H9 (cell line): ENCODE measurements at regions not wholly inside any gene's neighbourhood (a gene's known extent, or its start where the extent isn't known, plus 50 kb on each side); places are given as distances from the start of the nearest gene placed in this dataset.

Source experiments
- DNase-seq: peaks from one replicate; pipeline ENCODE4 v3.0.0-alpha.2; 2017
- H2AFZ ChIP-seq: one replicate; pipeline ENCODE4 v1.6.1; 2013; ENCODE audit warnings: mild to moderate bottlenecking, low read length, control low read depth, moderate library complexity
- H2AK5ac ChIP-seq: 2 replicates; pipeline ENCODE4 v1.6.1; 2013; ENCODE audit warnings: low read length, control low read depth, mixed read lengths; ENCODE audit not compliant: insufficient read length
- H2BK120ac ChIP-seq: one replicate; pipeline ENCODE4 v1.6.1; 2013; ENCODE audit warnings: low read depth, mild to moderate bottlenecking, low read length, control low read depth, inconsistent platforms; ENCODE audit not compliant: poor library complexity, severe bottlenecking
- H2BK12ac ChIP-seq: 2 replicates; pipeline ENCODE4 v1.6.1; 2013; ENCODE audit warnings: low read length, control low read depth, mixed read lengths, low read depth; ENCODE audit not compliant: insufficient read length
- H2BK15ac ChIP-seq: 2 replicates; pipeline ENCODE4 v1.6.1; 2013; ENCODE audit warnings: low read depth, low read length, control low read depth
- H2BK20ac ChIP-seq: one replicate; pipeline ENCODE4 v1.6.1; 2013; ENCODE audit warnings: low read depth, mild to moderate bottlenecking, low read length, control low read depth, inconsistent platforms; ENCODE audit not compliant: poor library complexity, severe bottlenecking
- H2BK5ac ChIP-seq: 2 replicates; pipeline ENCODE4 v1.6.1; 2013; ENCODE audit warnings: low read length, control low read depth, mixed read lengths; ENCODE audit not compliant: insufficient read length
- H3K14ac ChIP-seq: 2 replicates; pipeline ENCODE4 v1.6.1; 2013; ENCODE audit warnings: low read length, control low read depth; ENCODE audit not compliant: insufficient read depth
- H3K18ac ChIP-seq: 2 replicates; pipeline ENCODE4 v1.6.1; 2013; ENCODE audit warnings: low read depth, mild to moderate bottlenecking, mixed read lengths, low read length, control low read depth; ENCODE audit not compliant: insufficient read length
- H3K23ac ChIP-seq: 2 replicates; pipeline ENCODE4 v1.6.1; 2013; ENCODE audit warnings: low read length, control low read depth, mixed read lengths, low read depth; ENCODE audit not compliant: insufficient read length
- H3K23me2 ChIP-seq: 2 replicates; pipeline ENCODE4 v1.6.1; 2013; ENCODE audit warnings: low read depth, mild to moderate bottlenecking, mixed read lengths, low read length, control low read depth; ENCODE audit not compliant: insufficient read length, poor library complexity, severe bottlenecking
- H3K27ac ChIP-seq: 2 replicates; pipeline ENCODE4 v1.5.1; 2013; ENCODE audit warnings: low read length, control low read depth, mixed read lengths, low read depth; ENCODE audit not compliant: insufficient read length
- H3K27me3 ChIP-seq: 2 replicates; pipeline ENCODE4 v1.6.1; 2013; ENCODE audit warnings: low read length, control low read depth, inconsistent platforms; ENCODE audit not compliant: insufficient read depth
- H3K4ac ChIP-seq: 2 replicates; pipeline ENCODE4 v1.6.1; 2013; ENCODE audit warnings: low read depth, mild to moderate bottlenecking, control low read depth, inconsistent platforms, low read length, moderate library complexity
- H3K4me1 ChIP-seq: 2 replicates; pipeline ENCODE4 v1.6.1; 2013; ENCODE audit warnings: low read length, control low read depth, inconsistent platforms; ENCODE audit not compliant: insufficient read depth
- H3K4me2 ChIP-seq: 2 replicates; pipeline ENCODE4 v1.6.1; 2013; ENCODE audit warnings: low read length, control low read depth, mixed read lengths; ENCODE audit not compliant: insufficient read length, insufficient read depth
- H3K56ac ChIP-seq: 2 replicates; pipeline ENCODE4 v1.6.1; 2013; ENCODE audit warnings: low read depth, mild to moderate bottlenecking, mixed read lengths, low read length, control low read depth; ENCODE audit not compliant: insufficient read length
- H3K79me1 ChIP-seq: 2 replicates; pipeline ENCODE4 v1.6.1; 2013; ENCODE audit warnings: low read depth, mild to moderate bottlenecking, moderate library complexity, low read length, control low read depth, inconsistent platforms; ENCODE audit not compliant: insufficient read depth, poor library complexity, severe bottlenecking
- H3K79me2 ChIP-seq: 2 replicates; pipeline ENCODE4 v1.6.1; 2013; ENCODE audit warnings: low read length, control low read depth, inconsistent platforms; ENCODE audit not compliant: insufficient read depth
- H3K9ac ChIP-seq: 2 replicates; pipeline ENCODE4 v1.6.1; 2013; ENCODE audit warnings: low read length, control low read depth, mixed read lengths; ENCODE audit not compliant: insufficient read length; ENCODE audit errors: extremely low read depth
- H3K9me3 ChIP-seq: one replicate; pipeline ENCODE4 v1.6.1; 2013; ENCODE audit warnings: low read depth, low read length, inconsistent platforms; ENCODE audit not compliant: control insufficient read depth
- H3T11ph ChIP-seq: one replicate; pipeline ENCODE4 v1.6.1; 2013; ENCODE audit warnings: mild to moderate bottlenecking, low read length, control low read depth, inconsistent platforms
- H4K20me1 ChIP-seq: one replicate; pipeline ENCODE4 v1.6.1; 2013; ENCODE audit not compliant: control insufficient read depth, insufficient read length, insufficient read depth
- H4K5ac ChIP-seq: 2 replicates; pipeline ENCODE4 v1.6.1; 2013; ENCODE audit warnings: low read depth, mild to moderate bottlenecking, mixed read lengths, low read length, control low read depth; ENCODE audit not compliant: insufficient read length
- H4K8ac ChIP-seq: replicated peaks from 2 replicates; pipeline ENCODE4 v1.6.1; 2013; ENCODE audit warnings: low read length, control low read depth, mixed read lengths, low read depth; ENCODE audit not compliant: insufficient read length
- H4K91ac ChIP-seq: 2 replicates; pipeline ENCODE4 v1.6.1; 2013; ENCODE audit warnings: low read depth, mild to moderate bottlenecking, moderate library complexity, mixed read lengths, low read length, control low read depth; ENCODE audit not compliant: insufficient read length
- H3K27ac Mint-ChIP-seq, 3 experiments: 2 replicates in 2 of 3; 3 replicates in 1 of 3; pipeline ENCODE4 v1.8.0; 2020 to 2021; ENCODE audit warnings: mixed read lengths in 3 of 3, mild to moderate bottlenecking in 1 of 3, moderate library complexity in 1 of 3
- H3K27me3 Mint-ChIP-seq: 2 replicates; pipeline ENCODE4 v1.8.0; 2021; ENCODE audit warnings: low read depth, mild to moderate bottlenecking, moderate library complexity, mixed read lengths
- H3K36me3 Mint-ChIP-seq, 3 experiments: 2 replicates in 2 of 3; 3 replicates in 1 of 3; pipeline ENCODE4 v1.8.0; 2020 to 2021; ENCODE audit warnings: low read depth in 3 of 3, mixed read lengths in 3 of 3; ENCODE audit not compliant: insufficient read depth in 1 of 3
- H3K4me1 Mint-ChIP-seq, 2 experiments: 2 replicates each; pipeline ENCODE4 v1.8.0; 2020; ENCODE audit warnings: mixed read lengths in 2 of 2
- H3K4me3 Mint-ChIP-seq, 2 experiments: 2 replicates in 1 of 2; 3 replicates in 1 of 2; pipeline ENCODE4 v1.8.0; 2020 to 2021; ENCODE audit warnings: mild to moderate bottlenecking in 2 of 2, mixed read lengths in 2 of 2, moderate library complexity in 1 of 2
- H3K9me3 Mint-ChIP-seq, 2 experiments: 2 replicates in 1 of 2; 3 replicates in 1 of 2; pipeline ENCODE4 v1.8.0; 2020; ENCODE audit warnings: mild to moderate bottlenecking in 2 of 2, mixed read lengths in 2 of 2, moderate library complexity in 1 of 2
- WGBS: extraction: QIAGEN DNeasy Blood & Tissue Kit; methylation state at CpG from one replicate; pipeline ENCODE4 v1.1.7; 2013; ENCODE audit warnings: missing lambda C conversion rate, low lambda C conversion rate, mixed read lengths; ENCODE audit not compliant: insufficient read length; ENCODE audit errors: extremely low coverage; 5-methylcytosine and 5-hydroxymethylcytosine counted together
- TF ChIP-seq, protein P1 (sequence below): fragments of 200-600 bp; sonication (generic); conservative IDR thresholded peaks from 3 replicates; pipeline ENCODE4 v1.8.0; 2021; ENCODE audit warnings: antibody characterized with exemption, mild to moderate bottlenecking

GRCh38 chrX:114332766-114333165, 251.1 kb upstream of the HTR2C start:
- no peak overlapping the region for H2BK12ac ChIP-seq
- H3K9me3 Mint-ChIP-seq = peaks cover 9 to 16% of the 10 kb centered on the region in 2 experiments
- no peak overlapping the region for H3K18ac ChIP-seq
- DNase-seq = no peak
- no peaks in the 10 kb centered on the region for H3K27me3 ChIP-seq
- H3K79me2 ChIP-seq = no peaks in the 10 kb centered on the region
- H3K4me3 Mint-ChIP-seq = no peak overlapping the region
- H3T11ph ChIP-seq = no peak overlapping the region
- no peaks in the 10 kb centered on the region for H3K79me1 ChIP-seq
- no peak overlapping the region for H3K27ac ChIP-seq
- H4K5ac ChIP-seq = no peak overlapping the region
- no peak overlapping the region for H4K91ac ChIP-seq
- WGBS = no CpG with 5 or more reads among the region's 1 CpG
- H3K56ac ChIP-seq = no peak overlapping the region
- no peak overlapping the region for H3K4ac ChIP-seq
- H3K27ac Mint-ChIP-seq = 0 out of 7 replicates have a peak overlapping the region, but pooled peaks of 1 of the 3 experiments have one; percentile 57
- H3K36me3 Mint-ChIP-seq = peaks cover 3 to 13% (median 8%) of the 10 kb centered on the region in 3 experiments; a peak in 6 of 7 replicates
- H3K14ac ChIP-seq = no peak overlapping the region
- no peak overlapping the region for H3K23ac ChIP-seq
- H2AFZ ChIP-seq = no peak overlapping the region
- H2BK20ac ChIP-seq = no peak overlapping the region
- no peak overlapping the region for H3K4me2 ChIP-seq
- H2BK5ac ChIP-seq = no peak overlapping the region
- H3K4me1 Mint-ChIP-seq = no peaks in the 10 kb centered on the region
- H3K27me3 Mint-ChIP-seq = no peaks in the 10 kb centered on the region
- no peaks in the 10 kb centered on the region for H4K20me1 ChIP-seq
- H2BK120ac ChIP-seq = no peak overlapping the region
- TF ChIP-seq, protein P1, sequence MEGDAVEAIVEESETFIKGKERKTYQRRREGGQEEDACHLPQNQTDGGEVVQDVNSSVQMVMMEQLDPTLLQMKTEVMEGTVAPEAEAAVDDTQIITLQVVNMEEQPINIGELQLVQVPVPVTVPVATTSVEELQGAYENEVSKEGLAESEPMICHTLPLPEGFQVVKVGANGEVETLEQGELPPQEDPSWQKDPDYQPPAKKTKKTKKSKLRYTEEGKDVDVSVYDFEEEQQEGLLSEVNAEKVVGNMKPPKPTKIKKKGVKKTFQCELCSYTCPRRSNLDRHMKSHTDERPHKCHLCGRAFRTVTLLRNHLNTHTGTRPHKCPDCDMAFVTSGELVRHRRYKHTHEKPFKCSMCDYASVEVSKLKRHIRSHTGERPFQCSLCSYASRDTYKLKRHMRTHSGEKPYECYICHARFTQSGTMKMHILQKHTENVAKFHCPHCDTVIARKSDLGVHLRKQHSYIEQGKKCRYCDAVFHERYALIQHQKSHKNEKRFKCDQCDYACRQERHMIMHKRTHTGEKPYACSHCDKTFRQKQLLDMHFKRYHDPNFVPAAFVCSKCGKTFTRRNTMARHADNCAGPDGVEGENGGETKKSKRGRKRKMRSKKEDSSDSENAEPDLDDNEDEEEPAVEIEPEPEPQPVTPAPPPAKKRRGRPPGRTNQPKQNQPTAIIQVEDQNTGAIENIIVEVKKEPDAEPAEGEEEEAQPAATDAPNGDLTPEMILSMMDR = no peak
- H3K9me3 ChIP-seq = no peaks in the 10 kb centered on the region
- H2BK15ac ChIP-seq = no peak overlapping the region
- H4K8ac ChIP-seq = no peak overlapping the region
- H2AK5ac ChIP-seq = no peak overlapping the region
- no peak overlapping the region for H3K9ac ChIP-seq
- H3K23me2 ChIP-seq = no peaks in the 10 kb centered on the region
- no peaks in the 10 kb centered on the region for H3K4me1 ChIP-seq
